ENCODE measurements at regions not wholly inside any gene's neighbourhood (a gene's known extent, or its start where the extent isn't known, plus 50 kb on each side); places are given as distances from the start of the nearest gene placed in this dataset.

GRCh38 chr2:14301331-14301730 lies 331.2 kb upstream of the LRATD1 start:
- POLR2A ChIA-PET = no interaction called here
- DNase-seq = no peak
- Mint-ChIP-seq H3K27me3 (ENCODE audit: low read depth) (no peaks in the 10 kb centered on the region), H3K36me3 (ENCODE audit: low read depth) (no peaks in the 10 kb centered on the region), H3K4me1 (ENCODE audit: low read depth) (no peaks in the 10 kb centered on the region), H3K9me3 (ENCODE audit: insufficient read depth) (no peaks in the 10 kb centered on the region), H3K27ac (no peak overlapping the region), H3K4me3 (no peak overlapping the region)
- CTCF ChIA-PET = no interaction called here
- ATAC-seq = no peak

GRCh38 chr2:14303366-14304115 lies 329.0 kb upstream of the LRATD1 start:
- DNase-seq (no peak), ATAC-seq (no peak)
- Mint-ChIP-seq H3K4me3 (no peak overlapping the region), H3K9me3 (ENCODE audit: insufficient read depth) (peaks cover 11% of the 10 kb centered on the region), H3K27ac (no peak overlapping the region), H3K36me3 (ENCODE audit: low read depth) (no peaks in the 10 kb centered on the region), H3K4me1 (ENCODE audit: low read depth) (no peaks in the 10 kb centered on the region), H3K27me3 (ENCODE audit: low read depth) (no peaks in the 10 kb centered on the region)
- POLR2A ChIA-PET = no interaction called here
- CTCF ChIA-PET = no interaction called here

GRCh38 chr2:14304326-14304725 lies 328.2 kb upstream of the LRATD1 start:
- no peaks in the 10 kb centered on the region for H3K4me1 Mint-ChIP-seq (ENCODE audit: low read depth)
- ATAC-seq = no peak
- H3K36me3 Mint-ChIP-seq (ENCODE audit: low read depth) = no peaks in the 10 kb centered on the region
- no peak overlapping the region for H3K27ac Mint-ChIP-seq
- ChIA-PET CTCF (no interaction called here), POLR2A (no interaction called here)
- peaks cover 11% of the 10 kb centered on the region for H3K9me3 Mint-ChIP-seq (ENCODE audit: insufficient read depth)
- no peak for DNase-seq
- H3K27me3 Mint-ChIP-seq (ENCODE audit: low read depth) = no peaks in the 10 kb centered on the region
- H3K4me3 Mint-ChIP-seq = no peak overlapping the region

GRCh38 chr2:14306268-14306861 lies 326.2 kb upstream of the LRATD1 start:
- Mint-ChIP-seq H3K4me1 (ENCODE audit: low read depth) (no peaks in the 10 kb centered on the region), H3K9me3 (ENCODE audit: insufficient read depth) (peaks cover 11% of the 10 kb centered on the region), H3K27me3 (ENCODE audit: low read depth) (no peaks in the 10 kb centered on the region), H3K36me3 (ENCODE audit: low read depth) (no peaks in the 10 kb centered on the region), H3K27ac (no peak overlapping the region), H3K4me3 (no peak overlapping the region)
- ChIA-PET POLR2A (no interaction called here), CTCF (no interaction called here)
- no peak for DNase-seq
- no peak for ATAC-seq

GRCh38 chr2:14313341-14313740 lies 319.2 kb upstream of the LRATD1 start:
- Mint-ChIP-seq H3K9me3 (ENCODE audit: insufficient read depth) (no peaks in the 10 kb centered on the region), H3K27me3 (ENCODE audit: low read depth) (no peaks in the 10 kb centered on the region), H3K36me3 (ENCODE audit: low read depth) (no peaks in the 10 kb centered on the region), H3K4me3 (no peak overlapping the region), H3K27ac (no peak overlapping the region), H3K4me1 (ENCODE audit: low read depth) (no peaks in the 10 kb centered on the region)
- DNase-seq (no peak), ATAC-seq (no peak)
- ChIA-PET POLR2A (no interaction called here), CTCF (no interaction called here)

- Mint-ChIP-seq H3K36me3 (ENCODE audit: low read depth) (no peaks in the 10 kb centered on the region), H3K9me3 (ENCODE audit: insufficient read depth) (no peaks in the 10 kb centered on the region), H3K27me3 (ENCODE audit: low read depth) (no peaks in the 10 kb centered on the region), H3K27ac (no peak overlapping the region), H3K4me1 (ENCODE audit: low read depth) (no peaks in the 10 kb centered on the region), H3K4me3 (no peak overlapping the region)
- ChIA-PET POLR2A (no interaction called here), CTCF (no interaction called here)
- no peak for ATAC-seq
- no peak for DNase-seq
These were observed 315.9 kb upstream of the LRATD1 start for GRCh38 chr2:14316594-14316993.

- no peak overlapping the region for H3K4me3 Mint-ChIP-seq
- ChIA-PET CTCF (no interaction called here), POLR2A (no interaction called here)
- ATAC-seq = no peak
- no peaks in the 10 kb centered on the region for H3K4me1 Mint-ChIP-seq (ENCODE audit: low read depth)
- no peaks in the 10 kb centered on the region for H3K36me3 Mint-ChIP-seq (ENCODE audit: low read depth)
- H3K9me3 Mint-ChIP-seq (ENCODE audit: insufficient read depth) = no peaks in the 10 kb centered on the region
- no peaks in the 10 kb centered on the region for H3K27me3 Mint-ChIP-seq (ENCODE audit: low read depth)
- no peak for DNase-seq
- no peak overlapping the region for H3K27ac Mint-ChIP-seq
These were observed 311.2 kb upstream of the LRATD1 start for GRCh38 chr2:14321357-14321756.

GRCh38 chr2:14322306-14322705 lies 310.2 kb upstream of the LRATD1 start:
- no peaks in the 10 kb centered on the region for H3K9me3 Mint-ChIP-seq (ENCODE audit: insufficient read depth)
- H3K4me3 Mint-ChIP-seq = no peak overlapping the region
- no peaks in the 10 kb centered on the region for H3K36me3 Mint-ChIP-seq (ENCODE audit: low read depth)
- H3K4me1 Mint-ChIP-seq (ENCODE audit: low read depth) = no peaks in the 10 kb centered on the region
- ATAC-seq (no peak), DNase-seq (no peak)
- no peaks in the 10 kb centered on the region for H3K27me3 Mint-ChIP-seq (ENCODE audit: low read depth)
- H3K27ac Mint-ChIP-seq = no peak overlapping the region
- ChIA-PET CTCF (no interaction called here), POLR2A (no interaction called here)

GRCh38 chr2:14324308-14324707 lies 308.2 kb upstream of the LRATD1 start:
- Mint-ChIP-seq H3K27ac (no peak overlapping the region), H3K4me3 (no peak overlapping the region)

GRCh38 chr2:14330884-14331283 lies 301.6 kb upstream of the LRATD1 start:
- CTCF ChIA-PET = no interaction called here
- POLR2A ChIA-PET = no interaction called here
- DNase-seq = no peak
- H3K9me3 Mint-ChIP-seq (ENCODE audit: insufficient read depth) = no peaks in the 10 kb centered on the region
- ATAC-seq = no peak
- no peaks in the 10 kb centered on the region for H3K36me3 Mint-ChIP-seq (ENCODE audit: low read depth)
- no peak overlapping the region for H3K27ac Mint-ChIP-seq
- H3K4me1 Mint-ChIP-seq (ENCODE audit: low read depth) = no peaks in the 10 kb centered on the region
- no peak overlapping the region for H3K4me3 Mint-ChIP-seq
- no peaks in the 10 kb centered on the region for H3K27me3 Mint-ChIP-seq (ENCODE audit: low read depth)

More at GRCh38 chr2:14324308-14324707, 308.2 kb upstream of the LRATD1 start:
- ChIA-PET POLR2A (no interaction called here), CTCF (no interaction called here)
- Mint-ChIP-seq H3K9me3 (ENCODE audit: insufficient read depth) (no peaks in the 10 kb centered on the region), H3K36me3 (ENCODE audit: low read depth) (no peaks in the 10 kb centered on the region), H3K27me3 (ENCODE audit: low read depth) (no peaks in the 10 kb centered on the region), H3K4me1 (ENCODE audit: low read depth) (no peaks in the 10 kb centered on the region)
- DNase-seq = no peak
- no peak for ATAC-seq

GRCh38 chr2:14336759-14337382 lies 295.6 kb upstream of the LRATD1 start:
- no peaks in the 10 kb centered on the region for H3K27me3 Mint-ChIP-seq (ENCODE audit: low read depth)
- ChIA-PET POLR2A (no interaction called here), CTCF (no interaction called here)
- ATAC-seq (no peak), DNase-seq (no peak)
- no peaks in the 10 kb centered on the region for H3K4me1 Mint-ChIP-seq (ENCODE audit: low read depth)
- no peaks in the 10 kb centered on the region for H3K36me3 Mint-ChIP-seq (ENCODE audit: low read depth)
- H3K9me3 Mint-ChIP-seq (ENCODE audit: insufficient read depth) = no peaks in the 10 kb centered on the region
- H3K4me3 Mint-ChIP-seq = no peak overlapping the region
- no peak overlapping the region for H3K27ac Mint-ChIP-seq

- Mint-ChIP-seq H3K4me3 (no peak overlapping the region), H3K4me1 (ENCODE audit: low read depth) (no peaks in the 10 kb centered on the region), H3K27me3 (ENCODE audit: low read depth) (no peaks in the 10 kb centered on the region), H3K9me3 (ENCODE audit: insufficient read depth) (no peaks in the 10 kb centered on the region), H3K36me3 (ENCODE audit: low read depth) (no peaks in the 10 kb centered on the region), H3K27ac (no peak overlapping the region)
- POLR2A ChIA-PET = no interaction called here
- ATAC-seq (no peak), DNase-seq (no peak)
- CTCF ChIA-PET = no interaction called here
These were observed 291.8 kb upstream of the LRATD1 start for GRCh38 chr2:14340703-14341102.

- Mint-ChIP-seq H3K27me3 (ENCODE audit: low read depth) (no peaks in the 10 kb centered on the region), H3K27ac (no peak overlapping the region), H3K4me1 (ENCODE audit: low read depth) (no peaks in the 10 kb centered on the region), H3K36me3 (ENCODE audit: low read depth) (no peaks in the 10 kb centered on the region), H3K4me3 (no peak overlapping the region), H3K9me3 (ENCODE audit: insufficient read depth) (no peaks in the 10 kb centered on the region)
- CTCF ChIA-PET = no interaction called here
- ATAC-seq = no peak
- no peak for DNase-seq
- POLR2A ChIA-PET = no interaction called here
These were observed 290.2 kb upstream of the LRATD1 start for GRCh38 chr2:14342313-14342712.

All from activated CD8-positive, alpha-beta T cell treated with anti-CD3 and anti-CD28 coated beads, Interleukin-2, amount 10 ng/mL, durations not matched to agents 7 days and 5 days (primary cell).